ENCODE measurements at regions not wholly inside any gene's neighbourhood (a gene's known extent, or its start where the extent isn't known, plus 50 kb on each side); places are given as distances from the start of the nearest gene placed in this dataset.

DNA sequence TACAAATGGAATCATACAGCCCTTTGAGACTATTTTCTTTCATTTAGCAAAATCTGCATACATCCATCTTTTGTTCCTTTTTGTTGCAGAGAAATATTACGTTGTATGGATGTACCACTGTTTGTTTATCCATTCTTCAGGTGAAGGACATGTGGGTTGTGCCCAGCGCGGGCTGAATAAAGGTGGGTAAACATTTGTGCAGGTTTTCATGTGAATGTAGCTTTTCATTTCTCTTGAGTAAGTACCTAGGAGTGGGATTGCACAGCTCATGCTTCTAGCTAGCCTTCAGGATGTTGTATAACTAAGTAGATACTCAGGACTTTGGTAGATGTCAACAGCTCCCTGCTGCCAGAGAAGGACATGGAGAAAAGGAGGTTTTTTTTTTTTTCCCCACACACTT is 50.6 kb upstream of the SPRED2 start:
- Mint-ChIP-seq H3K9me3 (no peaks in the 10 kb centered on the region), H3K4me3 (no peak overlapping the region)

More for the DNA sequence above, 50.6 kb upstream of the SPRED2 start:
- Mint-ChIP-seq H3K27me3 (ENCODE audit: low read depth) (no peaks in the 10 kb centered on the region), H3K27ac (no peak overlapping the region), H3K4me1 (no peaks in the 10 kb centered on the region), H3K36me3 (ENCODE audit: low read depth) (no peaks in the 10 kb centered on the region)
- TF ChIP-seq, protein P1, sequence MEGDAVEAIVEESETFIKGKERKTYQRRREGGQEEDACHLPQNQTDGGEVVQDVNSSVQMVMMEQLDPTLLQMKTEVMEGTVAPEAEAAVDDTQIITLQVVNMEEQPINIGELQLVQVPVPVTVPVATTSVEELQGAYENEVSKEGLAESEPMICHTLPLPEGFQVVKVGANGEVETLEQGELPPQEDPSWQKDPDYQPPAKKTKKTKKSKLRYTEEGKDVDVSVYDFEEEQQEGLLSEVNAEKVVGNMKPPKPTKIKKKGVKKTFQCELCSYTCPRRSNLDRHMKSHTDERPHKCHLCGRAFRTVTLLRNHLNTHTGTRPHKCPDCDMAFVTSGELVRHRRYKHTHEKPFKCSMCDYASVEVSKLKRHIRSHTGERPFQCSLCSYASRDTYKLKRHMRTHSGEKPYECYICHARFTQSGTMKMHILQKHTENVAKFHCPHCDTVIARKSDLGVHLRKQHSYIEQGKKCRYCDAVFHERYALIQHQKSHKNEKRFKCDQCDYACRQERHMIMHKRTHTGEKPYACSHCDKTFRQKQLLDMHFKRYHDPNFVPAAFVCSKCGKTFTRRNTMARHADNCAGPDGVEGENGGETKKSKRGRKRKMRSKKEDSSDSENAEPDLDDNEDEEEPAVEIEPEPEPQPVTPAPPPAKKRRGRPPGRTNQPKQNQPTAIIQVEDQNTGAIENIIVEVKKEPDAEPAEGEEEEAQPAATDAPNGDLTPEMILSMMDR (IDR thresholded peaks at IDR 0.05; ENCODE audit: unreplicated experiment in 3 of 3): no peak

Data from nephron (organoid).